HepG2 (cell line): ENCODE measurements at regions not wholly inside any gene's neighbourhood (a gene's known extent, or its start where the extent isn't known, plus 50 kb on each side); places are given as distances from the start of the nearest gene placed in this dataset.
A peak's percentile ranks its signal among the peaks of the same experiment; 100 is the strongest.

Experiments used
- ATAC-seq: fragments of 200-7000 bp; cut with Tn5 transposase; 3 replicates; pipeline ENCODE4 v1.9.1; 2020; ENCODE audit warnings: mild to moderate bottlenecking, moderate library complexity
- BruUV-seq: library from RNA; stranded (reverse); fragments of 400-500 nt; replicated peaks from 2 replicates; lab custom pipeline; 2021; lab: Mats Ljungman, UMichigan
- CTCF ChIA-PET: fragments of 300-600 bp; formaldehyde crosslinking; extraction: SDS; loops from one replicate; lab custom pipeline; 2021; ENCODE audit warnings: low total read pairs, inconsistent platforms, low intra/inter-chr PET ratio; lab: Yijun Ruan, JAX
- POLR2A ChIA-PET: fragments of 350-600 bp; sonication (Branson Sonifier 250); formaldehyde crosslinking; loops from one replicate; lab custom pipeline; 2020; ENCODE audit warnings: antibody characterized with exemption, inconsistent platforms; lab: Yijun Ruan, JAX
- DNase-seq: peaks from one replicate; pipeline ENCODE4 v3.0.0-alpha.2; 2015; ENCODE audit warnings: low spot score
- FAIRE-seq: peaks from 3 replicates; lab custom pipeline; 2011; peaks lifted over from hg19 to GRCh38; lab: Jason Lieb, UNC
- H2AFZ ChIP-seq: one replicate; pipeline ENCODE4 v1.6.1; 2011; ENCODE audit warnings: low read length, inconsistent platforms
- H3K27ac ChIP-seq: fragments of 300-600 bp; 3 replicates; pipeline ENCODE4 v1.8.0; 2011; ENCODE audit warnings: mixed run types, mild to moderate bottlenecking, mixed read lengths, low read length, inconsistent platforms; ENCODE audit not compliant: insufficient read depth; ENCODE audit errors: extremely low read length
- H3K27me3 ChIP-seq, 2 experiments: fragments of 200-600 bp in 1 of 2; 2 replicates in 1 of 2; 3 replicates in 1 of 2; pipeline versions ENCODE4 v1.6.0 to v1.8.0; 2011; ENCODE audit warnings: low read length in 2 of 2, mild to moderate bottlenecking in 2 of 2, moderate library complexity in 2 of 2, inconsistent platforms in 1 of 2; ENCODE audit not compliant: insufficient read depth in 2 of 2, control insufficient read depth in 1 of 2
- H3K36me3 ChIP-seq, 2 experiments: fragments of 200-600 bp in 1 of 2; replicated peaks in 1 of 2; 2 replicates in 1 of 2; 3 replicates in 1 of 2; pipeline versions ENCODE4 v1.5.1 to v1.8.0; 2011; ENCODE audit warnings: low read length in 2 of 2, inconsistent platforms in 1 of 2; ENCODE audit not compliant: insufficient read depth in 2 of 2, control insufficient read depth in 1 of 2
- H3K4me1 ChIP-seq: 2 replicates; pipeline ENCODE4 v1.5.1; 2012; ENCODE audit warnings: low read length, inconsistent platforms; ENCODE audit not compliant: insufficient read depth
- H3K4me2 ChIP-seq: 2 replicates; pipeline ENCODE4 v1.6.0; 2011; ENCODE audit warnings: low read depth, low read length, inconsistent platforms
- H3K4me3 ChIP-seq, 3 experiments: fragments of 200-600 bp in 1 of 3; sonication (generic), shearing (Covaris generic) in 1 of 3; replicated peaks in 1 of 3; 2 replicates each; pipeline ENCODE4 v1.5.1; 2011 to 2016; ENCODE audit warnings: low read length in 3 of 3, inconsistent platforms in 2 of 3, low read depth in 2 of 3, mild to moderate bottlenecking in 2 of 3, control low read depth in 1 of 3, mixed read lengths in 1 of 3; ENCODE audit not compliant: insufficient read depth in 1 of 3
- H3K79me2 ChIP-seq: one replicate; pipeline ENCODE4 v1.6.1; 2011; ENCODE audit warnings: low read length, inconsistent platforms; ENCODE audit not compliant: insufficient read depth
- H3K9ac ChIP-seq: 2 replicates; pipeline ENCODE4 v1.6.0; 2011; ENCODE audit warnings: mild to moderate bottlenecking, low read depth, low read length, inconsistent platforms; ENCODE audit not compliant: insufficient read depth
- H3K9me3 ChIP-seq: 2 replicates; pipeline ENCODE4 v1.5.1; 2012; ENCODE audit warnings: mild to moderate bottlenecking, low read length
- H4K20me1 ChIP-seq: 2 replicates; pipeline ENCODE4 v1.6.0; 2011; ENCODE audit warnings: inconsistent platforms, mild to moderate bottlenecking, low read length, moderate library complexity; ENCODE audit not compliant: insufficient read depth
- ATF7 ChIP-seq, 2 experiments: fragments of 450-650 bp in 1 of 2; sonication (generic) in 1 of 2; formaldehyde crosslinking in 1 of 2; IDR thresholded peaks; 2 replicates each; pipeline versions ENCODE4 v1.4.0 to v1.6.1; 2016 to 2020; ENCODE audit warnings: antibody characterized with exemption in 1 of 2, mild to moderate bottlenecking in 1 of 2, missing genetic modification reagents in 1 of 2
- DNMT3B ChIP-seq: conservative IDR thresholded peaks from 2 replicates; pipeline ENCODE4 v1.6.1; 2016; ENCODE audit warnings: missing biosample characterization, control low read depth
- PCBP1 ChIP-seq: fragments of 200-400 bp; formaldehyde crosslinking; IDR thresholded peaks from 2 replicates; pipeline ENCODE4 v1.6.1; 2017; ENCODE audit warnings: mild to moderate bottlenecking, low read depth, low read length, borderline replicate concordance
- PCBP2 ChIP-seq: fragments of 200-400 bp; formaldehyde crosslinking; optimal IDR thresholded peaks from 2 replicates; pipeline ENCODE3; 2018; ENCODE audit warnings: low read length, low read depth; ENCODE audit not compliant: poor library complexity, severe bottlenecking
- ZNF24 ChIP-seq: fragments of 450-650 bp; IDR thresholded peaks from 2 replicates; pipeline ENCODE4 v1.6.1; 2017; ENCODE audit warnings: antibody characterized with exemption, mild to moderate bottlenecking
- WGBS: methylation state at CpG from one replicate; pipeline ENCODE4 v1.1.6; 2017; ENCODE audit warnings: low lambda C conversion rate; 5-methylcytosine and 5-hydroxymethylcytosine counted together
- in situ Hi-C: cut with HindIII; loops from 2 replicates; pipeline ENCODE4 v1.10.0; 2017; ENCODE audit warnings: low pct_unique_long_range_greater_than_20kb; ENCODE audit not compliant: extremely low pct_ligation_motif_present
- intact Hi-C: fragments of 100-400 bp; cut with micrococcal nuclease; formaldehyde crosslinking; loops from one replicate; pipeline ENCODE4 v1.10.0; 2022; ENCODE audit not compliant: unreplicated experiment
- TF ChIP-seq, protein P1 (sequence below): sonication (generic); formaldehyde crosslinking; IDR thresholded peaks from 2 replicates; pipeline ENCODE4 v1.4.0; 2020; ENCODE audit warnings: missing genetic modification reagents, borderline replicate concordance
- TF ChIP-seq, protein P2 (sequence below): IDR thresholded peaks from 2 replicates; pipeline ENCODE4 v1.6.1; 2016; ENCODE audit warnings: low read depth
- TF ChIP-seq, protein P3 (sequence below): IDR thresholded peaks from 2 replicates; pipeline ENCODE4 v1.6.1; 2018; ENCODE audit warnings: missing genetic modification reagents

DNA sequence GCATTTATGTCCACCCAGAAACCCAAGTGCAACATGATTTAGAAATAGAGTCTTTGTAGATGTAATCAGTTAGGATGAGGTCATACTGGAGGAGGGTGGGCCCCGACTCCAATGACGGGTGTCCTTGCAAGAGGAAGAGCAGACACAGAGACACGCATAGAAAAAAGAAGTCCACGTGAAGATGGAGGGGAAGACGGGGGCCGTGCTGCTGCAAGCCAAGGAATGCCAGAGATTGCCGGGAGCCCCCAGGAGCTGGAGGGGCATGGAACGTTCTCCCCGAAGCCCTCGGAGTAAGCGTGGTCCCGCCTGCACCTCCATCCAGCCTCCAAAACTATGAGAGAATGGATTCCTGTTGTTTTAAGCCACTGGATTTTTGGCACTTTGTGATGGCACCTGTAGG is 51.6 kb downstream of the PTGR3 start:
- peaks cover 0 to 29% of the 10 kb centered on the region in 2 experiments for H3K27me3 ChIP-seq
- no peaks in the 10 kb centered on the region for H3K79me2 ChIP-seq
- POLR2A ChIA-PET, result no interaction called here
- H3K4me3 ChIP-seq, result no peak overlapping the region
- no TSS peak for BruUV-seq
- CTCF ChIA-PET, result no interaction called here
- TF ChIP-seq, protein P1, sequence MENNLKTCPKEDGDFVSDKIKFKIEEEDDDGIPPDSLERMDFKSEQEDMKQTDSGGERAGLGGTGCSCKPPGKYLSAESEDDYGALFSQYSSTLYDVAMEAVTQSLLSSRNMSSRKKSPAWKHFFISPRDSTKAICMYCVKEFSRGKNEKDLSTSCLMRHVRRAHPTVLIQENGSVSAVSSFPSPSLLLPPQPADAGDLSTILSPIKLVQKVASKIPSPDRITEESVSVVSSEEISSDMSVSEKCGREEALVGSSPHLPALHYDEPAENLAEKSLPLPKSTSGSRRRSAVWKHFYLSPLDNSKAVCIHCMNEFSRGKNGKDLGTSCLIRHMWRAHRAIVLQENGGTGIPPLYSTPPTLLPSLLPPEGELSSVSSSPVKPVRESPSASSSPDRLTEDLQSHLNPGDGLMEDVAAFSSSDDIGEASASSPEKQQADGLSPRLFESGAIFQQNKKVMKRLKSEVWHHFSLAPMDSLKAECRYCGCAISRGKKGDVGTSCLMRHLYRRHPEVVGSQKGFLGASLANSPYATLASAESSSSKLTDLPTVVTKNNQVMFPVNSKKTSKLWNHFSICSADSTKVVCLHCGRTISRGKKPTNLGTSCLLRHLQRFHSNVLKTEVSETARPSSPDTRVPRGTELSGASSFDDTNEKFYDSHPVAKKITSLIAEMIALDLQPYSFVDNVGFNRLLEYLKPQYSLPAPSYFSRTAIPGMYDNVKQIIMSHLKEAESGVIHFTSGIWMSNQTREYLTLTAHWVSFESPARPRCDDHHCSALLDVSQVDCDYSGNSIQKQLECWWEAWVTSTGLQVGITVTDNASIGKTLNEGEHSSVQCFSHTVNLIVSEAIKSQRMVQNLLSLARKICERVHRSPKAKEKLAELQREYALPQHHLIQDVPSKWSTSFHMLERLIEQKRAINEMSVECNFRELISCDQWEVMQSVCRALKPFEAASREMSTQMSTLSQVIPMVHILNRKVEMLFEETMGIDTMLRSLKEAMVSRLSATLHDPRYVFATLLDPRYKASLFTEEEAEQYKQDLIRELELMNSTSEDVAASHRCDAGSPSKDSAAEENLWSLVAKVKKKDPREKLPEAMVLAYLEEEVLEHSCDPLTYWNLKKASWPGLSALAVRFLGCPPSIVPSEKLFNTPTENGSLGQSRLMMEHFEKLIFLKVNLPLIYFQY (CRISPR knock-in tag), result no peak
- TF ChIP-seq ATF7 (IDR thresholded peaks at IDR 0.05) (peak; percentile 40; the same call in 1 of the 2 replicates), ATF7 (CRISPR knock-in tag; IDR thresholded peaks at IDR 0.05) (no peak), PCBP2 (no peak)
- no peak overlapping the region for H3K4me2 ChIP-seq
- H4K20me1 ChIP-seq, result no peaks in the 10 kb centered on the region
- WGBS, result 55% methylated on average over 8 of the region's 12 CpGs
- no peaks in the 10 kb centered on the region for H3K36me3 ChIP-seq
- intact Hi-C loops (no loop called here), in situ Hi-C loops (loop anchor here (25.0 kb wide), 1 partner anchor 330 kb away; no protein-coding TSS in a partner anchor)
- no peak overlapping the region for H3K27ac ChIP-seq
- no peak for DNase-seq
- H3K9me3 ChIP-seq, result no peaks in the 10 kb centered on the region
- H3K9ac ChIP-seq, result no peak overlapping the region
- H2AFZ ChIP-seq, result no peak overlapping the region
- peaks cover 13% of the 10 kb centered on the region for H3K4me1 ChIP-seq
- ATAC-seq, result no peak
- FAIRE-seq, result no peak

DNA sequence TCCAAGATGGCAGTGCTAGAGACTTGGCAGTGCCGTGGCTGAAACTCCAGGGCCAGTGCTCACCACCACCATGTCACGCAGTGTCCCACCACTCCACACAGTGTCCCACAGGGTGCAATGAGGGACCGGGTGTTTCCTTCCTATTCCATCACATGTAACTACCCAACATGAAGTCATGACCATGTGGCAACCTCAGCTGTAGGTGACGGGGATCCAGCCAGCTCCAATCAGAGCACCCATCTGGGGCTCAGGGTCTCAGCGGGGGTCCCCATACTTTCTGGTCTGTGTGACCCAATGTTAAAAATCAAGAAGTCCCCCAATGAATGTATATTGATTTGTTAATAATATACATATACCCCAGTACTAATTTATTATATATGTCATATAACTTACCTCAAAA is 52.1 kb downstream of the PTGR3 start:
- Histone ChIP-seq H2AFZ (no peak overlapping the region), H3K79me2 (no peaks in the 10 kb centered on the region), H3K9me3 (no peaks in the 10 kb centered on the region), H3K9ac (no peak overlapping the region), H4K20me1 (no peaks in the 10 kb centered on the region), H3K27me3 (peaks cover 0 to 27% of the 10 kb centered on the region in 2 experiments), H3K4me3 (no peak overlapping the region), H3K36me3 (no peaks in the 10 kb centered on the region), H3K4me2 (no peak overlapping the region), H3K27ac (no peak overlapping the region), H3K4me1 (peaks cover 13% of the 10 kb centered on the region)
- no TSS peak for BruUV-seq
- intact Hi-C loops, result no loop called here
- in situ Hi-C loops, result loop anchor here (25.0 kb wide), 1 partner anchor 330 kb away; no protein-coding TSS in a partner anchor
- no peak for DNase-seq
- ChIA-PET POLR2A (no interaction called here), CTCF (no interaction called here)
- ATAC-seq, result no peak
- WGBS, result 90% methylated on average over 5 of the region's 5 CpGs
- no peak for FAIRE-seq
- TF ChIP-seq, protein P2, sequence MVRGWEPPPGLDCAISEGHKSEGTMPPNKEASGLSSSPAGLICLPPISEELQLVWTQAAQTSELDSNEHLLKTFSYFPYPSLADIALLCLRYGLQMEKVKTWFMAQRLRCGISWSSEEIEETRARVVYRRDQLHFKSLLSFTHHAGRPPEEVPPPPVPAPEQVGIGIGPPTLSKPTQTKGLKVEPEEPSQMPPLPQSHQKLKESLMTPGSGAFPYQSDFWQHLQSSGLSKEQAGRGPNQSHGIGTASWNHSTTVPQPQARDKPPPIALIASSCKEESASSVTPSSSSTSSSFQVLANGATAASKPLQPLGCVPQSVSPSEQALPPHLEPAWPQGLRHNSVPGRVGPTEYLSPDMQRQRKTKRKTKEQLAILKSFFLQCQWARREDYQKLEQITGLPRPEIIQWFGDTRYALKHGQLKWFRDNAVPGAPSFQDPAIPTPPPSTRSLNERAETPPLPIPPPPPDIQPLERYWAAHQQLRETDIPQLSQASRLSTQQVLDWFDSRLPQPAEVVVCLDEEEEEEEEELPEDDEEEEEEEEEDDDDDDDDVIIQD (CRISPR knock-in tag), result no peak
- TF ChIP-seq, protein P3, sequence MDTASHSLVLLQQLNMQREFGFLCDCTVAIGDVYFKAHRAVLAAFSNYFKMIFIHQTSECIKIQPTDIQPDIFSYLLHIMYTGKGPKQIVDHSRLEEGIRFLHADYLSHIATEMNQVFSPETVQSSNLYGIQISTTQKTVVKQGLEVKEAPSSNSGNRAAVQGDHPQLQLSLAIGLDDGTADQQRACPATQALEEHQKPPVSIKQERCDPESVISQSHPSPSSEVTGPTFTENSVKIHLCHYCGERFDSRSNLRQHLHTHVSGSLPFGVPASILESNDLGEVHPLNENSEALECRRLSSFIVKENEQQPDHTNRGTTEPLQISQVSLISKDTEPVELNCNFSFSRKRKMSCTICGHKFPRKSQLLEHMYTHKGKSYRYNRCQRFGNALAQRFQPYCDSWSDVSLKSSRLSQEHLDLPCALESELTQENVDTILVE (CRISPR knock-in tag), result no peak
- TF ChIP-seq PCBP1 (no peak), DNMT3B (CRISPR knock-in tag) (no peak), ZNF24 (no peak)
